NOMO-1 (cell line): ENCODE measurements at regions not wholly inside any gene's neighbourhood (a gene's known extent, or its start where the extent isn't known, plus 50 kb on each side); places are given as distances from the start of the nearest gene placed in this dataset.
A peak's percentile ranks its signal among the peaks of the same experiment; 100 is the strongest.
"Not testable (repeated sequence)": the region's sequence is repeated elsewhere in the genome, so short reads cannot be mapped to it uniquely, and the experiment has no call there.

Experiments used
- DNase-seq, 2 experiments: peaks; one replicate each; lab custom pipeline; 2025; ENCODE audit not compliant: unreplicated experiment in 2 of 2; lab: John Stamatoyannopoulos, UW

DNA sequence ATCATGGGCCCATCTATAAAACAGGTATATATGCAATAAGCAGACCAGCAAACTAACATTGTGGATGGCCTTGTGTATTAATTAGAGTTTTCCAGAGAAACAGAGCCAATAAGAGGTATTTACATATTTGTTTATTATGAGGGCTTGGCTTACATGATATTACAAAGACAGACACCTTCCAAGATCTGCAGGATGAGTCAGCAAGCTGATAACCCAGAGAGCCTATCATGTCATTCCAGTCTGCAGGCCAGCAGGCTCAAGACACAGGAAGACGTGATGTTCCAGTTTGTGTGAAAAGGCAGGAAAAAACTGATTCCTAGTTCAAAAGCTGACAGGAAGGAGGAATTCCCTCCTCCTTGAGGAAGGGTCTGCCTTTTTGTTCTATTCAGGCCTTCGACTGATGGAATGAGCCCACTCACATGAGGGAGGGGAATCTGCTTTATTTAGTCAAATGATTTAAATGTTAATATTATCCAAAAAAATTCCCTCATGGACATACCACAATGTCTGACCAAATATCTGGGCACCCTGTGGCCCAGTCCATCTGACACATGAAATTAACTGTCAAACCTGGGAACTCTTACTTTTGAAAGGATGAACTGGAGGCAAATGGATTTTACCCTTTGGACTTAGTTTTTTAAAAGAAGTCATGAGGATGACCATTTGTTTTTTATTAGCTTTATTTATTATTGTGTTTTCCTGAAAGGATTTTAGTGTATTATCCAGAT lies 161.2 kb upstream of the CHD1 start:
- DNase-seq, result no peak

- no peak for DNase-seq
Observed at GRCh38 chr5:99088309-99088708, 159.5 kb upstream of the CHD1 start.

DNA sequence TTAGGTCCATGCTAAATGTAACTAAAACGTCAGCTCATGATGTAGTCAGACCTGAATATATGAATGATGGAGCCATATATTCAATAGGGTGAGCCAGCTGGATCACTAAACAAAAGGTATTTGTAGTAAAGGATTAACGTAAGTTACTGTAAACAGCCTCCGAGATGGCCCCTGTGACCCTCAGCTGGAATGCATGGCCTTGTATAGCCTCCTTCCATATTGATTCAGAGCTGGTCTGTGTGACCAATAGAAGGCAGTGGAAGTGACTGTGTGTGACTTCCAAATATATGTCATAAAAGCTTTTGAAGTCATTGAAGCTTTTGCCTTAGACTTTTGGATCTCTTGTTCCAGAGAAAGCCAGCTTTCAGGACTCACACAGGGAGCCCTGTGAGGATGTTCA lies 154.4 kb upstream of the CHD1 start:
- no peak for DNase-seq

DNA sequence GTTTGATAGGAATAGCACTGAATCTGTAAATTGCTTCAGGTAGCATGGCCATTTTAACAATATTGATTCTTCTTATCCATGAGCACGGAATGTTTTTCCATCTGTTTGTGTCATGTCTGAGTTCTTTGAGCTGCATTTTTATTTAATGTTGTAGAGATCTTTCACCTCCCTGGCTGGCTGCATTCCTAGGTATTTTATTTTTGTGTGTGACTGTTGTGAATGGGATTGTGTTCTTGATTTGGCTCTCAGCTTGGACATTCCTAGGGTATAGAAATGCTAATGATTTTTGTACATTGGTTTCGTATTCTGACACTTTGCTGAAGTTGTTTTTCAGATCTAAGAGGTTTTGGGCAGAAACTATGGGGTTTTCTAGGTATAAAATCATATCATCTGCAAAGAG lies 152.9 kb upstream of the CHD1 start:
- DNase-seq, result no peak

GRCh38 chr5:99076723-99077640 lies 148.2 kb upstream of the CHD1 start:
- DNase-seq, result no peak

- DNase-seq, result no peak
Observed at GRCh38 chr5:99072846-99073245, 144.0 kb upstream of the CHD1 start.

GRCh38 chr5:99070822-99071221 lies 142.0 kb upstream of the CHD1 start:
- no peak for DNase-seq

- no peak for DNase-seq
Observed at GRCh38 chr5:99070362-99070761, 141.6 kb upstream of the CHD1 start.

DNA sequence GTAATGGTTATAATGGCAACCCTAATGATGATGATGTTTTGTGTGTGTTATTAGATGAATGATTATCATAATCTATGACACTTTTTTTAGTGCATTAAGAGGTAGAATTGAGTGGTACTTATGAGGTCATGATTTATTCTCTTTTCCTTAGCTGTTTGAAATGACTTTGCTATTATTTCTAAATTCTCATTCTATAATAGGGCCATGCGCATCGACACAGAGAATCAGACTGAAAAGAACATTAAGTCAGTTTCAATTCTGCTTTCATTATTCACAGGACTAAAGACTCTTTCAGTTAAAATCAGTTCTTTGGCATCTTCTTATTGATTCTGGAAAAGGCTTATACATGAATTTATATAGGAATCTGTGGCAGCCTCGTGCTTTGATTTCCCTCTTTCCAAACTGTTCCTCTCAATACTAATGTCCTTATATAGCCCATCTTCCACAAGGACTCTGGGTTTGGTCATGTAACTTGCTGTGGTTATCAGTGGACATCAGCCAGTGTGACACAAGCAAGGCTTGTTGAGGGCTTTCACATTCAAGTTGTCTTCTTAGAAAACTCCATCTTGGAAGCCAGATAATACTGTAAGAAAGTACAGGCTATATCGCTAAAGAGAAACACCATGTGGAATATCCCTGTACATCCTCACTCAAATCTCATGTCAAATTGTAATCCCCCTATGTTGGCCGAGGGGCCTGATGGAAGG lies 140.3 kb upstream of the CHD1 start:
- no peak for DNase-seq

- DNase-seq, result no peak
Observed at GRCh38 chr5:99063737-99064136, 134.9 kb upstream of the CHD1 start.

DNA sequence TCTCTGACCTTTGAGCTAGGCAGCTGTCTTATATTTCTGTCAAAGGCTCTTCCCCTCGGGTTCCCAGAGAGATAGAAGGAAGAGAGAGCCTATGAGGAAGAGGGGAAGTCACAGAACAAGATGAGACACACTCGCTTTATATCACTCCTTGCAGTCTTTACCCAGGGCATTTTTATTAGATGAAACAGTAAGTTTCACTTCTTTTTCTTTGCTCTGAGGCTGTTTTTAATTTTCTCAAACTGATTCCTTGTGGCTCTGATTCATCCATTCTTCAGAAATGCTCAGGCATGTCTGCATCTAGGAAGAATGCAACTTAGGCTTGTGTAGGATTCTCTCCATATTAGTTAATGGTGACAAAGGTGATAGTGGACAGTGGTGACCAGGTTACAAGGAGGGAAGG lies 132.9 kb upstream of the CHD1 start:
- DNase-seq, result peak; percentile 28 to 83

GRCh38 chr5:99061299-99061698 lies 132.5 kb upstream of the CHD1 start:
- DNase-seq, result no peak

- peak; percentile 50 to 76 for DNase-seq
Observed at GRCh38 chr5:99060306-99061261, 131.8 kb upstream of the CHD1 start.

GRCh38 chr5:99059685-99060084 lies 130.9 kb upstream of the CHD1 start:
- no peak for DNase-seq

- no peak for DNase-seq
Observed at GRCh38 chr5:99058466-99058865, 129.7 kb upstream of the CHD1 start.

DNA sequence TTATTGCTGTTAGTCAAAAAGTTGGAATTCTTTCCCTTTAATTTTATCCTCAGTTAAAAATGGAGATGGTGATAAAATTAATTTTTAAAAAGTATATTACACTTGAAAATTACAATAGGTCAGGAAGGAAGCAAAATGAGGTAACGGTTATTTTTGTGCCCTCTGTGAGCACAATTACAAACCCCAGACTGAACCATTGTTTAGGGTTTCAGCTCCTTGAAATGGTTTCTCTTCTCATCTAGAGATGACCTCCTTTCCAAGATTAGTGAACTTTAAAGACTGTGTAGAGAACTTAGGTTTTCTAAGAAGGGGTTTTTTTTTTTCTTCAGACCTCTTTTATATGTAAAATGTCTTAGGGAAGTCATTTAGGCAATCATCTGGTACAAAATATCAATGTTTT lies 126.2 kb upstream of the CHD1 start:
- no peak for DNase-seq

GRCh38 chr5:99045871-99046270 lies 117.1 kb upstream of the CHD1 start:
- DNase-seq, result no peak

- DNase-seq, result not testable (repeated sequence)
Observed at GRCh38 chr5:99043257-99043656, 114.5 kb upstream of the CHD1 start.

- DNase-seq, result peak in 1 of 2 experiments; percentile 24
Observed at GRCh38 chr5:99037668-99038067, 108.9 kb upstream of the CHD1 start.

- no peak for DNase-seq
Observed at GRCh38 chr5:99035942-99036341, 107.1 kb upstream of the CHD1 start.
